ENCODE measurements at regions not wholly inside any gene's neighbourhood (a gene's known extent, or its start where the extent isn't known, plus 50 kb on each side); places are given as distances from the start of the nearest gene placed in this dataset.

DNA sequence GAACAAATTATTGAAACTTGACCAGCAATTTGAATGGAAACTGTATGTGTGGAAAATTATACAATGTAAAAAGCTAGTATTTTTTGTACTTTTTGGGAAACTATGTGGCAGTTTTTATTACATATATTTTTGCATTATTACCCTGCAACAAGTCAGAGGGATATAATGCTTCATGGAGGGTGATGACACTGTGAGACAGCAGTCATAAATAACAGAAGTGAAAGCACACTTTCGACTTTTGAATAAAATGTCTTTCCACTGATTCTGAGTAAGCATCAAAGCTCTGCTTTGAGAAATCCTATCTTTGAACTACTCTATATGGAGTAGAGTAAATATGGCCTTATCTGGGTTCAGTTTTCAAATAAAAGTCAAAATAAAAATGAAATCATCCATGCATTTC is 122.6 kb upstream of the PABPC4L start:
- no peak overlapping the region for H3K4me2 ChIP-seq (ENCODE audit: unreplicated experiment)
- no peaks in the 10 kb centered on the region for H4K20me1 ChIP-seq (ENCODE audit: insufficient read depth)
- DNase-seq, result no peak
- H3K9me3 ChIP-seq (ENCODE audit: low read depth), result no peaks in the 10 kb centered on the region
- in situ Hi-C loops (cut with MboI), result no loop called here
- H3K36me3 ChIP-seq (ENCODE audit: low read depth), result no peaks in the 10 kb centered on the region
- no peak overlapping the region for H3K27ac ChIP-seq
- TF ChIP-seq EZH2phosphoT487 (IDR thresholded peaks at IDR 0.05; ENCODE audit: insufficient read depth, low read depth), result no peak
- no peak for TF ChIP-seq EZH2 (IDR thresholded peaks at IDR 0.05; ENCODE audit: insufficient read depth, poor library complexity, severe bottlenecking)
- no peak overlapping the region for H3K4me3 ChIP-seq
- no peak overlapping the region for H3K9ac ChIP-seq
- no peaks in the 10 kb centered on the region for H3F3A ChIP-seq (ENCODE audit: insufficient read depth)
- 18 to 41% methylated on average over 1 of the region's 1 CpG for WGBS, 2 experiments (ENCODE audit: low coverage in 1 of 2, low lambda C conversion rate in 2 of 2, missing lambda C conversion rate in 2 of 2)
- H3K9me2 ChIP-seq (ENCODE audit: insufficient read depth), result no peaks in the 10 kb centered on the region
- no peaks in the 10 kb centered on the region for H3K4me1 ChIP-seq (ENCODE audit: insufficient read depth)
- no peak overlapping the region for H2AFZ ChIP-seq
- no peaks in the 10 kb centered on the region for H3K27me3 ChIP-seq (replicated peaks; ENCODE audit: insufficient read depth)
- H3K79me2 ChIP-seq (ENCODE audit: insufficient read depth), result no peaks in the 10 kb centered on the region

DNA sequence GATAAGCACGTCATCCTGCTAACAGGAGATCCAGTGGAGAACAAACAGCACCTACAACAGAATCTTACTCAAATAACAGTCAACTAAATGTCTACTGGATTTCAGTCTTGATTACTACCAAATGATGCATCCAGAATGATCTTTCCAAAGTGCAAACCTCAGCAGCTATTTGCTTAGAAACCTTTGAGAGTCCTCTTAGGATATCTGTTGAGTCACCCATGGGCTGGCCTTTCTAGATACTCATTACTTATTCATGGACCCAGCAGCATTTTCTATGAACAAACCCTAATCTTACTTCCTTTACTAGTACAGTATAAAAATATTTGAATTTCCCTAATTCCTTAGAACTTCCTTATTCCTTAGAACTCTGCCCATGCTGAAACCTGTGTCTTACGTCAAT is 118.5 kb upstream of the PABPC4L start:
- WGBS, 2 experiments (ENCODE audit: low coverage in 1 of 2, low lambda C conversion rate in 2 of 2, missing lambda C conversion rate in 2 of 2), result 14 to 15% methylated on average over 2 of the region's 2 CpGs
- no peak for TF ChIP-seq EZH2phosphoT487 (IDR thresholded peaks at IDR 0.05; ENCODE audit: insufficient read depth, low read depth)
- no peak for TF ChIP-seq EZH2 (IDR thresholded peaks at IDR 0.05; ENCODE audit: insufficient read depth, poor library complexity, severe bottlenecking)
- in situ Hi-C loops (cut with MboI), result no loop called here
- Histone ChIP-seq H3F3A (ENCODE audit: insufficient read depth) (no peaks in the 10 kb centered on the region), H3K4me2 (ENCODE audit: unreplicated experiment) (no peak overlapping the region), H3K4me1 (ENCODE audit: insufficient read depth) (no peaks in the 10 kb centered on the region), H3K4me3 (no peak overlapping the region), H4K20me1 (ENCODE audit: insufficient read depth) (no peaks in the 10 kb centered on the region), H3K9me2 (ENCODE audit: insufficient read depth) (no peaks in the 10 kb centered on the region), H3K9me3 (ENCODE audit: low read depth) (peaks cover 6% of the 10 kb centered on the region), H3K36me3 (ENCODE audit: low read depth) (no peaks in the 10 kb centered on the region), H2AFZ (no peak overlapping the region), H3K27me3 (replicated peaks; ENCODE audit: insufficient read depth) (no peaks in the 10 kb centered on the region), H3K27ac (no peak overlapping the region), H3K9ac (no peak overlapping the region), H3K79me2 (ENCODE audit: insufficient read depth) (no peaks in the 10 kb centered on the region)
- DNase-seq, result no peak

DNA sequence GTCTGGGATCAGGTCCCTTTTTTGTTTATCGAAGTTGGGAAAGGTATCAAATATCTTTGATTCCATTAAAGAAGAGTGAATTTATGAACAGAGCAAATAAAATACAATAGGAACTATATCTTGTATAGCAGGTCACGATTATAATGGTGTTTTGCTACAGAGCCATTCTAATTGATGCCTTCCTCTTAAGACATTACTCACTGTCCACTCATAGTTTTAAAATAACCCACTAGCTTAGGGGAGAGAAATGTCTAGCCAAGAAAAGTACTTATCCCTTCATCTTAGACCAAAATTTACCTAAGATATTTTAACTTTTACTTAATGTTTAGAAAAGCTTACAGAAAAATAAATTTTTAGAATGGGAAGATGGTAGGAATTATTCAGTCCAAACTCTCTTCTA is 112.0 kb upstream of the PABPC4L start:
- Histone ChIP-seq H3K27me3 (replicated peaks; ENCODE audit: insufficient read depth) (no peaks in the 10 kb centered on the region), H3K36me3 (ENCODE audit: low read depth) (no peaks in the 10 kb centered on the region), H4K20me1 (ENCODE audit: insufficient read depth) (no peaks in the 10 kb centered on the region), H3K4me1 (ENCODE audit: insufficient read depth) (no peaks in the 10 kb centered on the region), H3F3A (ENCODE audit: insufficient read depth) (no peaks in the 10 kb centered on the region), H3K27ac (no peak overlapping the region), H3K9me3 (ENCODE audit: low read depth) (peaks cover 11% of the 10 kb centered on the region), H3K4me3 (no peak overlapping the region), H3K9me2 (ENCODE audit: insufficient read depth) (no peaks in the 10 kb centered on the region), H3K79me2 (ENCODE audit: insufficient read depth) (no peaks in the 10 kb centered on the region), H3K9ac (no peak overlapping the region), H2AFZ (no peak overlapping the region), H3K4me2 (ENCODE audit: unreplicated experiment) (no peak overlapping the region)
- no peak for TF ChIP-seq EZH2 (IDR thresholded peaks at IDR 0.05; ENCODE audit: insufficient read depth, poor library complexity, severe bottlenecking)
- TF ChIP-seq EZH2phosphoT487 (IDR thresholded peaks at IDR 0.05; ENCODE audit: insufficient read depth, low read depth), result no peak
- in situ Hi-C loops (cut with MboI), result no loop called here
- DNase-seq, result no peak
- 31 to 33% methylated on average over 2 of the region's 2 CpGs for WGBS, 2 experiments (ENCODE audit: low coverage in 1 of 2, low lambda C conversion rate in 2 of 2, missing lambda C conversion rate in 2 of 2)

DNA sequence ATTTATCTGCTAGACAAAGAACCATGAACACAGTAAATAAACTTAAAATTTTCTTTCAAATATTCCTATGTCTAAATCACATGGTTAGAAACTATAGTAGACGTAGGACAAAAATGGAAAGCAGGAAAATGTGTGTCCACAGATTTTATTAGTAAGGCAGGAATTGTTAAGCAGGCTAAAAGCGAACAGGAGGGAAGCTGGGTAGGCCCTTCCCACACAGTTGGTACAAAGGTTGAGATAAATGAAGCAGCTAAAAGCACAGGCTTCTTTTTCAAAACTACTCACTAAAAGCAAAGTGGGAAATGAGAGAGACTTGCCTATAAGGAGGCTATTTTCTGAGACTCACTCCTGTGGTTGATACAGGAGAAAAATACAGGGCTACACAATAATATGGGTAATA is 108.1 kb upstream of the PABPC4L start:
- H3K9me3 ChIP-seq (ENCODE audit: low read depth), result peaks cover 5% of the 10 kb centered on the region
- TF ChIP-seq EZH2 (IDR thresholded peaks at IDR 0.05; ENCODE audit: insufficient read depth, poor library complexity, severe bottlenecking) (no peak), EZH2phosphoT487 (IDR thresholded peaks at IDR 0.05; ENCODE audit: insufficient read depth, low read depth) (no peak)

DNA sequence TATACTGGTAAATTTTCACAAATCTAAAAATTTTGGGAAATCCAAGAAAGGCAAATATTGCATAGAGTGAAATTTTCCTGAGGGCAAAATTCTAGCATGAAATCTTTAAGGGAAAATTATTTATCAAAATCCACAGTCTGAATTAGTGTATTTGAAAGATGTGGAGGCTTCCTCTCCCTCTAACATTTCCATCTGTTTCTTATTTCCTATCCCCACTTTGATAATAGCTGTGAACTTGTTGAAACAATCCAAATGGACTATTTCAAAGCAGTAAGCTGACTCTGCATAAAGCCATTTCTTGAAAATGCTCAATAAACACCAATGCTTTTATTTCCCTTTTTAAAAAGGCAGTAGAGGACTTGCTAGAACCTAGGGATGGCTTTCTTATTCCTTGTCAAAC is 107.3 kb upstream of the PABPC4L start:
- no peak overlapping the region for H2AFZ ChIP-seq
- H3K27ac ChIP-seq, result no peak overlapping the region
- H3K36me3 ChIP-seq (ENCODE audit: low read depth), result no peaks in the 10 kb centered on the region
- H3K9me2 ChIP-seq (ENCODE audit: insufficient read depth), result no peaks in the 10 kb centered on the region
- H3K27me3 ChIP-seq (replicated peaks; ENCODE audit: insufficient read depth), result no peaks in the 10 kb centered on the region
- no peak for DNase-seq
- no peaks in the 10 kb centered on the region for H3F3A ChIP-seq (ENCODE audit: insufficient read depth)
- H3K9ac ChIP-seq, result no peak overlapping the region
- no peaks in the 10 kb centered on the region for H4K20me1 ChIP-seq (ENCODE audit: insufficient read depth)
- in situ Hi-C loops (cut with MboI), result no loop called here
- no peaks in the 10 kb centered on the region for H3K4me1 ChIP-seq (ENCODE audit: insufficient read depth)
- H3K9me3 ChIP-seq (ENCODE audit: low read depth), result peaks cover 5% of the 10 kb centered on the region
- H3K4me3 ChIP-seq, result no peak overlapping the region
- TF ChIP-seq EZH2 (IDR thresholded peaks at IDR 0.05; ENCODE audit: insufficient read depth, poor library complexity, severe bottlenecking) (no peak), EZH2phosphoT487 (IDR thresholded peaks at IDR 0.05; ENCODE audit: insufficient read depth, low read depth) (no peak)
- no peak overlapping the region for H3K4me2 ChIP-seq (ENCODE audit: unreplicated experiment)
- no peaks in the 10 kb centered on the region for H3K79me2 ChIP-seq (ENCODE audit: insufficient read depth)

More for the DNA sequence above, 108.1 kb upstream of the PABPC4L start:
- H3K9me2 ChIP-seq (ENCODE audit: insufficient read depth), result no peaks in the 10 kb centered on the region
- H3K9ac ChIP-seq, result no peak overlapping the region
- in situ Hi-C loops (cut with MboI), result no loop called here
- no peaks in the 10 kb centered on the region for H3K79me2 ChIP-seq (ENCODE audit: insufficient read depth)
- no peak overlapping the region for H3K27ac ChIP-seq
- no peaks in the 10 kb centered on the region for H3F3A ChIP-seq (ENCODE audit: insufficient read depth)
- 3 to 11% methylated on average over 2 of the region's 2 CpGs for WGBS, 2 experiments (ENCODE audit: low coverage in 1 of 2, low lambda C conversion rate in 2 of 2, missing lambda C conversion rate in 2 of 2)
- H3K36me3 ChIP-seq (ENCODE audit: low read depth), result no peaks in the 10 kb centered on the region
- H3K4me3 ChIP-seq, result no peak overlapping the region
- DNase-seq, result no peak
- no peak overlapping the region for H3K4me2 ChIP-seq (ENCODE audit: unreplicated experiment)
- no peaks in the 10 kb centered on the region for H4K20me1 ChIP-seq (ENCODE audit: insufficient read depth)
- no peaks in the 10 kb centered on the region for H3K4me1 ChIP-seq (ENCODE audit: insufficient read depth)
- H2AFZ ChIP-seq, result no peak overlapping the region
- H3K27me3 ChIP-seq (replicated peaks; ENCODE audit: insufficient read depth), result no peaks in the 10 kb centered on the region

All from GM23248 (cell line).